Activated naive CD4-positive, alpha-beta T cell treated with anti-CD3 and anti-CD28 coated beads for 36 hours (primary cell): ENCODE measurements at regions not wholly inside any gene's neighbourhood (a gene's known extent, or its start where the extent isn't known, plus 50 kb on each side); places are given as distances from the start of the nearest gene placed in this dataset.
"Not testable (repeated sequence)": the region's sequence is repeated elsewhere in the genome, so short reads cannot be mapped to it uniquely, and the experiment has no call there.

ENCODE experiments used
- CTCF ChIA-PET: fragments of 350-600 bp; sonication (Branson Sonifier 250); formaldehyde crosslinking; loops from one replicate; lab custom pipeline; 2021; ENCODE audit warnings: antibody characterized with exemption; lab: Charles Lee
- DNase-seq: peaks from one replicate; pipeline ENCODE4 v3.0.0-alpha.2; 2020
- H3K27ac Mint-ChIP-seq: one replicate; pipeline ENCODE4 v1.8.0; 2021; ENCODE audit warnings: mild to moderate bottlenecking, mixed read lengths
- H3K27me3 Mint-ChIP-seq: one replicate; pipeline ENCODE4 v1.8.0; 2021; ENCODE audit warnings: low read depth, mixed read lengths
- H3K36me3 Mint-ChIP-seq: one replicate; pipeline ENCODE4 v1.8.0; 2021; ENCODE audit warnings: low read depth, mixed read lengths
- H3K4me1 Mint-ChIP-seq: one replicate; pipeline ENCODE4 v1.8.0; 2021; ENCODE audit warnings: low read depth, mixed read lengths
- H3K4me3 Mint-ChIP-seq: one replicate; pipeline ENCODE4 v1.8.0; 2021; ENCODE audit warnings: mild to moderate bottlenecking, moderate library complexity, mixed read lengths
- H3K9me3 Mint-ChIP-seq: one replicate; pipeline ENCODE4 v1.8.0; 2021; ENCODE audit warnings: mixed read lengths
- intact Hi-C: fragments of 100-400 bp; cut with micrococcal nuclease; formaldehyde crosslinking; loops from one replicate; pipeline ENCODE4 v1.15.1; 2023

GRCh38 chr2:49719241-49719640, 564.9 kb upstream of the FSHR start:
- Mint-ChIP-seq H3K27ac (no peak overlapping the region), H3K4me3 (no peak overlapping the region), H3K27me3 (no peaks in the 10 kb centered on the region), H3K4me1 (no peaks in the 10 kb centered on the region), H3K36me3 (no peaks in the 10 kb centered on the region), H3K9me3 (peaks cover 1% of the 10 kb centered on the region)
- CTCF ChIA-PET, result no interaction called here
- DNase-seq, result no peak
- intact Hi-C loops, result no loop called here

- Mint-ChIP-seq H3K27me3 (no peaks in the 10 kb centered on the region), H3K27ac (no peak overlapping the region), H3K36me3 (no peaks in the 10 kb centered on the region), H3K4me1 (no peaks in the 10 kb centered on the region), H3K9me3 (peaks cover 1% of the 10 kb centered on the region), H3K4me3 (no peak overlapping the region)
- no peak for DNase-seq
- CTCF ChIA-PET, result no interaction called here
- intact Hi-C loops, result no loop called here
These were observed 561.3 kb upstream of the FSHR start for GRCh38 chr2:49715597-49715996.

GRCh38 chr2:49714454-49714853, 560.1 kb upstream of the FSHR start:
- Mint-ChIP-seq H3K27me3 (no peaks in the 10 kb centered on the region), H3K9me3 (peaks cover 3% of the 10 kb centered on the region), H3K4me3 (no peak overlapping the region), H3K27ac (no peak overlapping the region), H3K36me3 (no peaks in the 10 kb centered on the region), H3K4me1 (no peaks in the 10 kb centered on the region)
- intact Hi-C loops, result no loop called here
- CTCF ChIA-PET, result no interaction called here
- DNase-seq, result no peak

- CTCF ChIA-PET, result no interaction called here
- no peak overlapping the region for H3K27ac Mint-ChIP-seq
- H3K4me1 Mint-ChIP-seq, result no peaks in the 10 kb centered on the region
- intact Hi-C loops, result no loop called here
- no peaks in the 10 kb centered on the region for H3K36me3 Mint-ChIP-seq
- peaks cover 3% of the 10 kb centered on the region for H3K9me3 Mint-ChIP-seq
- DNase-seq, result no peak
- no peak overlapping the region for H3K4me3 Mint-ChIP-seq
- H3K27me3 Mint-ChIP-seq, result no peaks in the 10 kb centered on the region
These were observed 548.4 kb upstream of the FSHR start for GRCh38 chr2:49702740-49703139.

- H3K4me3 Mint-ChIP-seq, result no peak overlapping the region
- intact Hi-C loops, result no loop called here
- DNase-seq, result no peak
- no peak overlapping the region for H3K27ac Mint-ChIP-seq
- no peaks in the 10 kb centered on the region for H3K4me1 Mint-ChIP-seq
- CTCF ChIA-PET, result no interaction called here
- no peaks in the 10 kb centered on the region for H3K27me3 Mint-ChIP-seq
- H3K9me3 Mint-ChIP-seq, result peaks cover 2% of the 10 kb centered on the region
- H3K36me3 Mint-ChIP-seq, result no peaks in the 10 kb centered on the region
These were observed 539.6 kb upstream of the FSHR start for GRCh38 chr2:49693961-49694360.

- intact Hi-C loops, H3K36me3 Mint-ChIP-seq: not testable (repeated sequence)
These were observed 537.7 kb upstream of the FSHR start for GRCh38 chr2:49692022-49692421.

GRCh38 chr2:49687918-49688317, 533.6 kb upstream of the FSHR start:
- Mint-ChIP-seq H3K36me3 (no peaks in the 10 kb centered on the region), H3K4me3 (no peak overlapping the region), H3K4me1 (no peaks in the 10 kb centered on the region), H3K27ac (no peak overlapping the region), H3K27me3 (no peaks in the 10 kb centered on the region), H3K9me3 (peaks cover 2% of the 10 kb centered on the region)
- CTCF ChIA-PET, result interaction anchor here (1.0 kb wide), 1 partner anchor 456 kb away, joined by 3 read pairs; no protein-coding TSS in a partner anchor
- no peak for DNase-seq
- intact Hi-C loops, result loop anchor here (1.0 to 5.0 kb wide), 2 partner anchors 456 to 804 kb away; no protein-coding TSS in a partner anchor

More at GRCh38 chr2:49692022-49692421, 537.7 kb upstream of the FSHR start:
- H3K4me1 Mint-ChIP-seq, DNase-seq, CTCF ChIA-PET, H3K27ac Mint-ChIP-seq, H3K4me3 Mint-ChIP-seq, H3K9me3 Mint-ChIP-seq, H3K27me3 Mint-ChIP-seq: not testable (repeated sequence)

- CTCF ChIA-PET, result no interaction called here
- no peak for DNase-seq
- H3K27me3 Mint-ChIP-seq, result no peaks in the 10 kb centered on the region
- intact Hi-C loops, result loop anchor here (5.0 kb wide), 1 partner anchor 805 kb away; no protein-coding TSS in a partner anchor
- no peaks in the 10 kb centered on the region for H3K4me1 Mint-ChIP-seq
- H3K4me3 Mint-ChIP-seq, result no peak overlapping the region
- H3K9me3 Mint-ChIP-seq, result peaks cover 2% of the 10 kb centered on the region
- no peak overlapping the region for H3K27ac Mint-ChIP-seq
- no peaks in the 10 kb centered on the region for H3K36me3 Mint-ChIP-seq
These were observed 532.7 kb upstream of the FSHR start for GRCh38 chr2:49686897-49687442.

- no peak overlapping the region for H3K4me3 Mint-ChIP-seq
- H3K27me3 Mint-ChIP-seq, result no peaks in the 10 kb centered on the region
- CTCF ChIA-PET, result no interaction called here
- intact Hi-C loops, result loop anchor here (5.0 kb wide), 1 partner anchor 806 kb away; no protein-coding TSS in a partner anchor
- no peak for DNase-seq
- peaks cover 2% of the 10 kb centered on the region for H3K9me3 Mint-ChIP-seq
- no peaks in the 10 kb centered on the region for H3K36me3 Mint-ChIP-seq
- no peaks in the 10 kb centered on the region for H3K4me1 Mint-ChIP-seq
- no peak overlapping the region for H3K27ac Mint-ChIP-seq
These were observed 532.0 kb upstream of the FSHR start for GRCh38 chr2:49686291-49686690.

GRCh38 chr2:49677227-49677626, 522.9 kb upstream of the FSHR start:
- no peaks in the 10 kb centered on the region for H3K27me3 Mint-ChIP-seq
- no peak for DNase-seq
- H3K27ac Mint-ChIP-seq, result no peak overlapping the region
- H3K4me1 Mint-ChIP-seq, result no peaks in the 10 kb centered on the region
- H3K4me3 Mint-ChIP-seq, result no peak overlapping the region
- CTCF ChIA-PET, result interaction anchor here (1.0 kb wide), 1 partner anchor 39 kb away, joined by 3 read pairs; no protein-coding TSS in a partner anchor
- no peaks in the 10 kb centered on the region for H3K36me3 Mint-ChIP-seq
- intact Hi-C loops, result no loop called here
- H3K9me3 Mint-ChIP-seq, result no peaks in the 10 kb centered on the region

GRCh38 chr2:49664827-49665226, 510.5 kb upstream of the FSHR start:
- no peaks in the 10 kb centered on the region for H3K27me3 Mint-ChIP-seq
- intact Hi-C loops, result no loop called here
- H3K36me3 Mint-ChIP-seq, result no peaks in the 10 kb centered on the region
- CTCF ChIA-PET, result no interaction called here
- no peak for DNase-seq
- H3K27ac Mint-ChIP-seq, result no peak overlapping the region
- H3K9me3 Mint-ChIP-seq, result no peaks in the 10 kb centered on the region
- no peaks in the 10 kb centered on the region for H3K4me1 Mint-ChIP-seq
- H3K4me3 Mint-ChIP-seq, result no peak overlapping the region

GRCh38 chr2:49661809-49662208, 507.5 kb upstream of the FSHR start:
- H3K4me3 Mint-ChIP-seq, result no peak overlapping the region
- intact Hi-C loops, result no loop called here
- H3K36me3 Mint-ChIP-seq, result no peaks in the 10 kb centered on the region
- CTCF ChIA-PET, result interaction anchor here (0.7 kb wide), 1 partner anchor 836 kb away, joined by 8 read pairs; no protein-coding TSS in a partner anchor
- H3K9me3 Mint-ChIP-seq, result peaks cover 1% of the 10 kb centered on the region
- DNase-seq, result no peak
- no peaks in the 10 kb centered on the region for H3K27me3 Mint-ChIP-seq
- no peaks in the 10 kb centered on the region for H3K4me1 Mint-ChIP-seq
- no peak overlapping the region for H3K27ac Mint-ChIP-seq

- Mint-ChIP-seq H3K4me3 (no peak overlapping the region), H3K27me3 (no peaks in the 10 kb centered on the region), H3K27ac (no peak overlapping the region), H3K36me3 (no peaks in the 10 kb centered on the region), H3K4me1 (no peaks in the 10 kb centered on the region), H3K9me3 (peaks cover 1% of the 10 kb centered on the region)
- intact Hi-C loops, result no loop called here
- CTCF ChIA-PET, result no interaction called here
- DNase-seq, result no peak
These were observed 502.5 kb upstream of the FSHR start for GRCh38 chr2:49656853-49657252.
